Activated naive CD4-positive, alpha-beta T cell treated with anti-CD3 and anti-CD28 coated beads for 36 hours (primary cell): ENCODE measurements at regions not wholly inside any gene's neighbourhood (a gene's known extent, or its start where the extent isn't known, plus 50 kb on each side); places are given as distances from the start of the nearest gene placed in this dataset.

Source experiments
- CTCF ChIA-PET: fragments of 350-600 bp; sonication (Branson Sonifier 250); formaldehyde crosslinking; loops from one replicate; lab custom pipeline; 2021; ENCODE audit warnings: antibody characterized with exemption; lab: Charles Lee
- DNase-seq: peaks from one replicate; pipeline ENCODE4 v3.0.0-alpha.2; 2020
- H3K27ac Mint-ChIP-seq: one replicate; pipeline ENCODE4 v1.8.0; 2021; ENCODE audit warnings: mild to moderate bottlenecking, mixed read lengths
- H3K27me3 Mint-ChIP-seq: one replicate; pipeline ENCODE4 v1.8.0; 2021; ENCODE audit warnings: low read depth, mixed read lengths
- H3K36me3 Mint-ChIP-seq: one replicate; pipeline ENCODE4 v1.8.0; 2021; ENCODE audit warnings: low read depth, mixed read lengths
- H3K4me1 Mint-ChIP-seq: one replicate; pipeline ENCODE4 v1.8.0; 2021; ENCODE audit warnings: low read depth, mixed read lengths
- H3K4me3 Mint-ChIP-seq: one replicate; pipeline ENCODE4 v1.8.0; 2021; ENCODE audit warnings: mild to moderate bottlenecking, moderate library complexity, mixed read lengths
- H3K9me3 Mint-ChIP-seq: one replicate; pipeline ENCODE4 v1.8.0; 2021; ENCODE audit warnings: mixed read lengths
- intact Hi-C: fragments of 100-400 bp; cut with micrococcal nuclease; formaldehyde crosslinking; loops from one replicate; pipeline ENCODE4 v1.15.1; 2023

- Mint-ChIP-seq H3K27me3 (no peaks in the 10 kb centered on the region), H3K4me1 (no peaks in the 10 kb centered on the region), H3K36me3 (no peaks in the 10 kb centered on the region), H3K27ac (no peak overlapping the region), H3K9me3 (peaks cover 6% of the 10 kb centered on the region), H3K4me3 (no peak overlapping the region)
- intact Hi-C loops = no loop called here
- CTCF ChIA-PET = interaction anchor here (0.5 kb wide), 1 partner anchor 215 kb away, joined by 3 read pairs; no protein-coding TSS in a partner anchor
- DNase-seq = no peak
These were observed 106.3 kb upstream of the ANO3 start for GRCh38 chr11:26225646-26226045.

DNA sequence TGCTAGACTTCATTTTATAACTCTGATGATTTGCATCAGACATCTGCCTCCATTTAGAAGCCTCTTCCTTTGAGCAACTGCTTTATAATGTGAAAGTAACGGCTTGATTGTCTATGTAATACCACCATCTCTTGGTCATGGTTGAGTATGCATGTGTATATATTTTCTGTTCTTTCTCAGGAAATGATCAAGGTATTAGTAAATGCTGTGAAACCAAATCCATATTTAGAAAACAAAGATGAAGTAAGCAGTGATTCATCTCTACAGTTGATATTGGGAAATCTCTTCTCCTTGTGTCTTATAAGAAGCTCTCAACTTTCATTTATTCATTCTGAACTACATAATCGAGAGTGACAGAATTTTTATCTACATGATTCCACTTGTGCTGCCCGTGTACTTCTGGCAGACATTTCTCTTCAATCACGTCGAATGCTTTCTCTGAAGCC is 104.6 kb upstream of the ANO3 start:
- DNase-seq = no peak
- Mint-ChIP-seq H3K4me1 (no peaks in the 10 kb centered on the region), H3K27ac (no peak overlapping the region), H3K27me3 (no peaks in the 10 kb centered on the region), H3K36me3 (no peaks in the 10 kb centered on the region), H3K4me3 (no peak overlapping the region), H3K9me3 (peaks cover 2% of the 10 kb centered on the region)
- CTCF ChIA-PET = no interaction called here
- intact Hi-C loops = no loop called here

DNA sequence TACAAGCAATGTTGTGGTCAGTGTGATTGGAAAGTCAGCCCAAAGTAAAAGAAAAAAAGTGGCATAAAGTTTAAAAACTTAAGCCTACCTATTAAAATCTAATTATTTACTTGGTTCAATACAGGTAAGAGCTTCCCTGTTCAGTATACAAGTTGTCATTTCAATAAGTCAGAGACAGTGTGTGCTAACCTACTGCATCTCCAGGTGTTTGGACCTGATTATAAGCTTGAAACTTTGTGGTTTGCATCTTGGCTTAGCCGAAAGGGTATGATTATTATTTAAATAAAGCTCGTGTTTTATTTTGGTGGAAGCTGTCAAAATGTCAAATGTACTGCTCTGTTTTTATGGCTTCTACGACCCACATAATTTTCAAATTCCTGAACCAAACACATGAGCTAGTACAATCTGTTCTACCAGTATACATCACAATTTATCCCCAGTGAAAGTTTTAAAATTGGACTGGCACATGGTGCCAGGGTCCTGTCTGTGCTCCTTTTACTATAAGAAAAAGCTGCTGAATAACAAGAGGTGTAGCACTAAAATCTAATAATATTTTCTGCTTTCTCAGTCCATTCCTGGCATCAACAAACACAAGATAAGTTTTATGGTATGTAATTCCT is 103.9 kb upstream of the ANO3 start:
- Mint-ChIP-seq H3K9me3 (peaks cover 2% of the 10 kb centered on the region), H3K36me3 (no peaks in the 10 kb centered on the region), H3K27ac (no peak overlapping the region), H3K4me3 (no peak overlapping the region), H3K27me3 (no peaks in the 10 kb centered on the region), H3K4me1 (no peaks in the 10 kb centered on the region)
- intact Hi-C loops = no loop called here
- DNase-seq = no peak
- CTCF ChIA-PET = no interaction called here

- DNase-seq = no peak
- H3K4me1 Mint-ChIP-seq = no peaks in the 10 kb centered on the region
- H3K4me3 Mint-ChIP-seq = no peak overlapping the region
- H3K27me3 Mint-ChIP-seq = no peaks in the 10 kb centered on the region
- H3K36me3 Mint-ChIP-seq = no peaks in the 10 kb centered on the region
- intact Hi-C loops = no loop called here
- CTCF ChIA-PET = no interaction called here
- H3K27ac Mint-ChIP-seq = no peak overlapping the region
- peaks cover 2% of the 10 kb centered on the region for H3K9me3 Mint-ChIP-seq
These were observed 103.2 kb upstream of the ANO3 start for GRCh38 chr11:26228778-26229177.

GRCh38 chr11:26229257-26229656 is 102.7 kb upstream of the ANO3 start:
- intact Hi-C loops = no loop called here
- H3K27ac Mint-ChIP-seq = no peak overlapping the region
- no peak for DNase-seq
- no peaks in the 10 kb centered on the region for H3K4me1 Mint-ChIP-seq
- CTCF ChIA-PET = no interaction called here
- H3K36me3 Mint-ChIP-seq = no peaks in the 10 kb centered on the region
- peaks cover 2% of the 10 kb centered on the region for H3K9me3 Mint-ChIP-seq
- no peak overlapping the region for H3K4me3 Mint-ChIP-seq
- no peaks in the 10 kb centered on the region for H3K27me3 Mint-ChIP-seq

DNA sequence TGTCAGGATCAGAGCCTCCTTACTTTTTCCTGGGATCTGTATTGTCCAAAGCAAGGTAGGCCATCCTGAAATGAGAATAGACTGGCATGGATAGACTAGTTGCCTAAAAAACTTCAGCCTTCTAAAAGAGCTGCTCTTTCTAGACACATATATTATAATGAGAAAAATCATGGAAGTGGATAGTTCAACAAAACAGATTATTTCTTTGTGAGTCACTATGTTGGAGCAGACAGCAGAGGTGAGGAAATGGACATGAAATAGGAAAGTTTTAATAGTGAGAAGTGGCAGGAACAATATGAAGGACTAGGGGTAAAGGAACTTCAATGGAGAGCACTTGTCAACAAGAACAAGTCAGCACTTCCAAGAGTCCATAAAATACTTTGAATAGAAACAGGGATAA is 101.9 kb upstream of the ANO3 start:
- CTCF ChIA-PET = no interaction called here
- DNase-seq = no peak

GRCh38 chr11:26231252-26231661 is 100.7 kb upstream of the ANO3 start:
- CTCF ChIA-PET = no interaction called here
- H3K9me3 Mint-ChIP-seq = peaks cover 2% of the 10 kb centered on the region
- no peak overlapping the region for H3K27ac Mint-ChIP-seq
- no peak for DNase-seq
- H3K4me1 Mint-ChIP-seq = no peaks in the 10 kb centered on the region
- H3K36me3 Mint-ChIP-seq = no peaks in the 10 kb centered on the region
- no peaks in the 10 kb centered on the region for H3K27me3 Mint-ChIP-seq
- no peak overlapping the region for H3K4me3 Mint-ChIP-seq
- intact Hi-C loops = no loop called here

More for the DNA sequence above, 101.9 kb upstream of the ANO3 start:
- intact Hi-C loops = no loop called here
- no peaks in the 10 kb centered on the region for H3K4me1 Mint-ChIP-seq
- peaks cover 2% of the 10 kb centered on the region for H3K9me3 Mint-ChIP-seq
- H3K36me3 Mint-ChIP-seq = no peaks in the 10 kb centered on the region
- H3K27ac Mint-ChIP-seq = no peak overlapping the region
- H3K27me3 Mint-ChIP-seq = no peaks in the 10 kb centered on the region
- H3K4me3 Mint-ChIP-seq = no peak overlapping the region

DNA sequence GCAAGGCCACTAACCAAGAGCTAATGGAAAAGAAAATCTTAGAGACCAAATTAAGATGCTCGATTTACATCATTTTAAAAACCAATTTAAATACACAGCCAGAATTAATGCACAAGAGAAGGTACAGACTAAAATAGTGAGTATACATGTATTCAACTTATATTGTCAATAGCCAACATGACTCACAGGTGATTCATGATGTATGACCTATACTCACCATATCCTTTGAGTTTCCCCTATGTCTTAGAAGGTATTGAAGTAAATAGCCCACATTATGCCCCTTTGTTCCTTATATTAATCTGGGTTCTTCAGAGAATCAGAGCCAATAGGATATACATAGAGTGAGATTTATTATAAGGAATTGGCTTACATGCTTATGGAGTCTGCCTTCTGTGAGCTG is 97.5 kb upstream of the ANO3 start:
- CTCF ChIA-PET = no interaction called here

GRCh38 chr11:26243426-26243825 is 88.5 kb upstream of the ANO3 start:
- Mint-ChIP-seq H3K27ac (no peak overlapping the region), H3K9me3 (peaks cover 5% of the 10 kb centered on the region), H3K4me1 (no peaks in the 10 kb centered on the region), H3K27me3 (no peaks in the 10 kb centered on the region), H3K36me3 (no peaks in the 10 kb centered on the region), H3K4me3 (no peak overlapping the region)
- DNase-seq = no peak
- CTCF ChIA-PET = no interaction called here
- intact Hi-C loops = no loop called here

More for the DNA sequence above, 97.5 kb upstream of the ANO3 start:
- Mint-ChIP-seq H3K9me3 (peaks cover 2% of the 10 kb centered on the region), H3K4me3 (no peak overlapping the region), H3K27me3 (no peaks in the 10 kb centered on the region), H3K36me3 (no peaks in the 10 kb centered on the region), H3K4me1 (no peaks in the 10 kb centered on the region), H3K27ac (no peak overlapping the region)
- no peak for DNase-seq
- intact Hi-C loops = no loop called here

- no peaks in the 10 kb centered on the region for H3K36me3 Mint-ChIP-seq
- DNase-seq = no peak
- no peaks in the 10 kb centered on the region for H3K27me3 Mint-ChIP-seq
- no peaks in the 10 kb centered on the region for H3K4me1 Mint-ChIP-seq
- no peak overlapping the region for H3K4me3 Mint-ChIP-seq
- H3K27ac Mint-ChIP-seq = no peak overlapping the region
- intact Hi-C loops = no loop called here
- CTCF ChIA-PET = no interaction called here
- peaks cover 5% of the 10 kb centered on the region for H3K9me3 Mint-ChIP-seq
These were observed 87.7 kb upstream of the ANO3 start for GRCh38 chr11:26244207-26244606.

DNA sequence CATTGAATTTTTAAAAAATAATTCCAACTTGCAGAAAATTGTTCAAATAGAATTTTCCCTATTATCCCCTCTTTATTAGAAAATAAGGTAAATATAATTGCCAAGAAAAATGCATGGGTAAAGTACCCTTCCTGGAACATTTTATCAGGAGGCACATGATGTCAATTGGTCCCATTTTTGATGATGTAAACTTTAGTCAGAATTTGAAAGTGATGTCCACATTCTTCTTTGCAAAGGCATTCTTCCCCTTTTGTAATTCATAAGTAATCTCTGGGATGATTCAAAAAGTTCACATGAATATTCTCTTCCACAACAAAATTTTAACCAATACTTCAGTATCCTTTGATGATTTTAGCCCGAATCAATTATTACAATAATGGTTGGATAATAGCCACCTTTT is 86.9 kb upstream of the ANO3 start:
- intact Hi-C loops = no loop called here
- DNase-seq = no peak
- no peaks in the 10 kb centered on the region for H3K4me1 Mint-ChIP-seq
- CTCF ChIA-PET = no interaction called here
- no peak overlapping the region for H3K4me3 Mint-ChIP-seq
- no peaks in the 10 kb centered on the region for H3K27me3 Mint-ChIP-seq
- peaks cover 5% of the 10 kb centered on the region for H3K9me3 Mint-ChIP-seq
- H3K36me3 Mint-ChIP-seq = no peaks in the 10 kb centered on the region
- no peak overlapping the region for H3K27ac Mint-ChIP-seq

DNA sequence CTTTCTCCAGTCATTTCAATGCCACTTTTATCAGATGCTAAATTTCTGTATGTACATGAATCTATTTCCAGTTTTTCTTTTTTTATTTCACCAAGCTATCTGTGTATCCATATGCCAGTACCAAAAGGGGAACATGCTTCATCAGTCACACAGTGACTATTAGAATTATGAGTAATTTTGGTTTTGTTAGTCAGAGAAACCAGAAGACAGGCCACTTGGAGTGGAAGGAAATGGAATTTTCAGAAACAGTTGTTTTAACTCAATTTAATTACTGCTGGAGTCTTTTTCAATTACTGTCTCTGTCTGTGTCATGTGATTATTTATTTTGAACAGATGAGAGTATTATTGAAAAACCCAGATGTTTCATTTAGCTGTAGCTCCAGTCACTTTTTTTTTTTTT is 84.6 kb upstream of the ANO3 start:
- CTCF ChIA-PET = no interaction called here
- Mint-ChIP-seq H3K4me1 (no peaks in the 10 kb centered on the region), H3K27me3 (no peaks in the 10 kb centered on the region), H3K27ac (no peak overlapping the region), H3K9me3 (peaks cover 2% of the 10 kb centered on the region), H3K4me3 (no peak overlapping the region), H3K36me3 (no peaks in the 10 kb centered on the region)
- DNase-seq = no peak
- intact Hi-C loops = no loop called here

GRCh38 chr11:26248661-26249060 is 83.3 kb upstream of the ANO3 start:
- DNase-seq = no peak
- intact Hi-C loops = no loop called here
- Mint-ChIP-seq H3K4me3 (no peak overlapping the region), H3K27me3 (no peaks in the 10 kb centered on the region), H3K4me1 (no peaks in the 10 kb centered on the region), H3K27ac (no peak overlapping the region), H3K36me3 (no peaks in the 10 kb centered on the region), H3K9me3 (peaks cover 2% of the 10 kb centered on the region)
- CTCF ChIA-PET = interaction anchor here (0.7 kb wide), 1 partner anchor 24 kb away, joined by 3 read pairs; no protein-coding TSS in a partner anchor
